ENCODE measurements at regions not wholly inside any gene's neighbourhood (a gene's known extent, or its start where the extent isn't known, plus 50 kb on each side); places are given as distances from the start of the nearest gene placed in this dataset.
"Not testable (repeated sequence)": the region's sequence is repeated elsewhere in the genome, so short reads cannot be mapped to it uniquely, and the experiment has no call there.

- no peak for DNase-seq (ENCODE audit: low read depth, low spot score)
- Histone ChIP-seq H3K27me3 (ENCODE audit: control insufficient read depth, insufficient read depth, low read length) (no peaks in the 10 kb centered on the region), H3K27ac (ENCODE audit: low read depth, low read length) (no peak overlapping the region), H3K4me3 (ENCODE audit: low read depth, low read length) (no peak overlapping the region), H3K9me3 (ENCODE audit: control insufficient read depth, insufficient read depth, low read length) (no peaks in the 10 kb centered on the region)
- CTCF ChIA-PET, result no interaction called here
- POLR2A ChIA-PET, result no interaction called here
- TF ChIP-seq, protein P1, sequence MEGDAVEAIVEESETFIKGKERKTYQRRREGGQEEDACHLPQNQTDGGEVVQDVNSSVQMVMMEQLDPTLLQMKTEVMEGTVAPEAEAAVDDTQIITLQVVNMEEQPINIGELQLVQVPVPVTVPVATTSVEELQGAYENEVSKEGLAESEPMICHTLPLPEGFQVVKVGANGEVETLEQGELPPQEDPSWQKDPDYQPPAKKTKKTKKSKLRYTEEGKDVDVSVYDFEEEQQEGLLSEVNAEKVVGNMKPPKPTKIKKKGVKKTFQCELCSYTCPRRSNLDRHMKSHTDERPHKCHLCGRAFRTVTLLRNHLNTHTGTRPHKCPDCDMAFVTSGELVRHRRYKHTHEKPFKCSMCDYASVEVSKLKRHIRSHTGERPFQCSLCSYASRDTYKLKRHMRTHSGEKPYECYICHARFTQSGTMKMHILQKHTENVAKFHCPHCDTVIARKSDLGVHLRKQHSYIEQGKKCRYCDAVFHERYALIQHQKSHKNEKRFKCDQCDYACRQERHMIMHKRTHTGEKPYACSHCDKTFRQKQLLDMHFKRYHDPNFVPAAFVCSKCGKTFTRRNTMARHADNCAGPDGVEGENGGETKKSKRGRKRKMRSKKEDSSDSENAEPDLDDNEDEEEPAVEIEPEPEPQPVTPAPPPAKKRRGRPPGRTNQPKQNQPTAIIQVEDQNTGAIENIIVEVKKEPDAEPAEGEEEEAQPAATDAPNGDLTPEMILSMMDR (IDR thresholded peaks at IDR 0.05; ENCODE audit: low read depth, low read length), result no peak
Observed at GRCh38 chr4:173731257-173731656, 201.2 kb upstream of the HAND2 start.

GRCh38 chr4:173722075-173722474 is 192.0 kb upstream of the HAND2 start:
- ChIA-PET POLR2A (interaction anchor here (0.7 kb wide), 1 partner anchor 116 kb away, joined by 12 read pairs; no protein-coding TSS in a partner anchor), CTCF (no interaction called here)
- Histone ChIP-seq H3K4me3 (ENCODE audit: low read depth, low read length) (no peak overlapping the region), H3K27ac (ENCODE audit: low read depth, low read length) (no peak overlapping the region), H3K9me3 (ENCODE audit: control insufficient read depth, insufficient read depth, low read length) (peaks cover 5% of the 10 kb centered on the region), H3K27me3 (ENCODE audit: control insufficient read depth, insufficient read depth, low read length) (no peaks in the 10 kb centered on the region)
- DNase-seq (ENCODE audit: low read depth, low spot score), result no peak
- TF ChIP-seq, protein P1 (IDR thresholded peaks at IDR 0.05; ENCODE audit: low read depth, low read length), result no peak

DNA sequence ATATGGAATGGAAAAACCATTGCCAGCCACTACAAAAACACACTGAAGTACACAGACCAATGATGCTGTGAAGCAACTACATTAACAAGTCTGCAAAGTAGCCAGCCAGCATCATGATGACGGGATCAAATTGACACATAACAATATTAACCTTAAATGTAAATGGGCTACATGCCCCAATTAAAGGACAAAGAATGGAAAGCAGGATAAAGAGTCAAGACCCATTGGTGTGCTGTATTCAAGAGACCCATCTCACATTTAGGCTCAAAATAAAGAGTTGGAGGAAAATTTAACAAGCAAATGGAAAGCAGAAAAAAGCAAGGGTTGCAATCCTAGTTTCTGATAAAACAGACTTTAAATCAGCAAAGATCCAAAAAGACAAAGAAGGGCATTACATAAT is 188.5 kb upstream of the HAND2 start:
- H3K27ac ChIP-seq (ENCODE audit: low read depth, low read length); H3K27me3 ChIP-seq (ENCODE audit: control insufficient read depth, insufficient read depth, low read length); H3K4me3 ChIP-seq (ENCODE audit: low read depth, low read length); DNase-seq (ENCODE audit: low read depth, low spot score); CTCF ChIA-PET; POLR2A ChIA-PET; H3K9me3 ChIP-seq (ENCODE audit: control insufficient read depth, insufficient read depth, low read length): not testable (repeated sequence)

DNA sequence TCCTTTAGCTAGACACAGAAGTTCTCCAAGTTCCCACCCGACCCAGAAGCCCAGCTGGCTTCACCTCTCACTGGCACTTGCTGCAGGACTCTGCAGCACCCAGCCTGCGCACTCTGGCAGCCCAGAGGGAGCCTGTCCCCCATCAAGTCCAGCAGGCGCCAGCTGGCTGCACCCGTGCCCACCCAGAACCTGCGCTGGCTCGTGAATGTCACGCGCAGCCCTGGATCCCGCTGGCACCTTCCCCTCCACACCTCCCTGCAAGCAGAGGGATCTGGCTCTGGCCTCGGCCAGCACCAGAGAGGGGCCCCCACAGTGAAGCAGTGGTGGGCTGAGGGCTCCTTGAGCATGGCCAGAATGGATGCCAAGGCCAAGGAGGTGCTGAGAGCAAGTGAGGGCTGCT is 187.6 kb upstream of the HAND2 start:
- peaks cover 5% of the 10 kb centered on the region for H3K9me3 ChIP-seq (ENCODE audit: control insufficient read depth, insufficient read depth, low read length)
- no peaks in the 10 kb centered on the region for H3K27me3 ChIP-seq (ENCODE audit: control insufficient read depth, insufficient read depth, low read length)
- DNase-seq (ENCODE audit: low read depth, low spot score), result no peak
- CTCF ChIA-PET, result no interaction called here
- H3K4me3 ChIP-seq (ENCODE audit: low read depth, low read length), result no peak overlapping the region
- POLR2A ChIA-PET, result no interaction called here
- TF ChIP-seq, protein P1 (IDR thresholded peaks at IDR 0.05; ENCODE audit: low read depth, low read length), result no peak
- H3K27ac ChIP-seq (ENCODE audit: low read depth, low read length), result no peak overlapping the region

- CTCF ChIA-PET, result interaction anchor here (0.6 to 1.1 kb wide), 3 partner anchors 276 to 566 kb away, joined by 3 to 4 read pairs (median 3); no protein-coding TSS in a partner anchor
- no peak for DNase-seq (ENCODE audit: low read depth, low spot score)
- Histone ChIP-seq H3K9me3 (ENCODE audit: control insufficient read depth, insufficient read depth, low read length) (peaks cover 5% of the 10 kb centered on the region), H3K4me3 (ENCODE audit: low read depth, low read length) (no peak overlapping the region), H3K27me3 (ENCODE audit: control insufficient read depth, insufficient read depth, low read length) (no peaks in the 10 kb centered on the region), H3K27ac (ENCODE audit: low read depth, low read length) (no peak overlapping the region)
- POLR2A ChIA-PET, result no interaction called here
- TF ChIP-seq, protein P1 (IDR thresholded peaks at IDR 0.05; ENCODE audit: low read depth, low read length), result no peak
Observed at GRCh38 chr4:173714456-173714855, 184.4 kb upstream of the HAND2 start.

DNA sequence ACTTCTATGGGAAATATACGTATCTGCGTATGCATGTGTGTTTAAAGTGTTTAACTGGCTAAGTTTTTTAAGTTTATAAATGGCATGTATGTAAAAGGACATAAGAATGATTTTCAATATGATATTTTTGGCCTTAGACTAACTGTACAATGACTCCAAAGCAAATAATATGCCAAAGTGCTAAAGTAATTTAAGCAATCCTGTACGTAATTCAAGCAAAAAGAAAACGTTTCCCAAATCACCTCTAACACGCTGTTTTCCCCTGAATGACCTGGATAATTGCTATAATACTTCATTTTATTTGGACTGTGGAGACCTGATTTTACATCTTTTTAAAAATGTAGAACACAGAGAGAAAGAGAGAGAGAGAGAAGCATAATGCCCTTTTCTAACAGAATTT is 183.0 kb upstream of the HAND2 start:
- ChIA-PET POLR2A (no interaction called here), CTCF (no interaction called here)
- TF ChIP-seq, protein P1 (IDR thresholded peaks at IDR 0.05; ENCODE audit: low read depth, low read length), result no peak
- Histone ChIP-seq H3K4me3 (ENCODE audit: low read depth, low read length) (no peak overlapping the region), H3K27ac (ENCODE audit: low read depth, low read length) (no peak overlapping the region), H3K27me3 (ENCODE audit: control insufficient read depth, insufficient read depth, low read length) (no peaks in the 10 kb centered on the region), H3K9me3 (ENCODE audit: control insufficient read depth, insufficient read depth, low read length) (peaks cover 5% of the 10 kb centered on the region)
- no peak for DNase-seq (ENCODE audit: low read depth, low spot score)

All from AG04450 (cell line).